Osteocyte (in vitro differentiated cells): ENCODE measurements at regions not wholly inside any gene's neighbourhood (a gene's known extent, or its start where the extent isn't known, plus 50 kb on each side); places are given as distances from the start of the nearest gene placed in this dataset.

Source experiments
- DNase-seq: peaks from one replicate; pipeline ENCODE4 v3.0.0; 2021; ENCODE audit warnings: mixed read lengths; ENCODE audit not compliant: unreplicated experiment; ENCODE audit errors: extremely low spot score
- H3K27ac Mint-ChIP-seq: one replicate; pipeline ENCODE4 v1.8.0; 2021; ENCODE audit warnings: mild to moderate bottlenecking, mixed read lengths; ENCODE audit not compliant: unreplicated experiment
- H3K27me3 Mint-ChIP-seq: one replicate; pipeline ENCODE4 v1.8.0; 2021; ENCODE audit warnings: mixed read lengths; ENCODE audit not compliant: unreplicated experiment
- H3K36me3 Mint-ChIP-seq: one replicate; pipeline ENCODE4 v1.8.0; 2021; ENCODE audit warnings: mixed read lengths; ENCODE audit not compliant: unreplicated experiment
- H3K4me1 Mint-ChIP-seq: one replicate; pipeline ENCODE4 v1.8.0; 2021; ENCODE audit warnings: mixed read lengths; ENCODE audit not compliant: unreplicated experiment
- H3K4me3 Mint-ChIP-seq: one replicate; pipeline ENCODE4 v1.8.0; 2021; ENCODE audit warnings: mild to moderate bottlenecking, moderate library complexity, mixed read lengths; ENCODE audit not compliant: unreplicated experiment
- H3K9me3 Mint-ChIP-seq: one replicate; pipeline ENCODE4 v1.8.0; 2021; ENCODE audit warnings: mixed read lengths; ENCODE audit not compliant: unreplicated experiment
- CTCF ChIP-seq: fragments of 200-600 bp; sonication (generic); IDR thresholded peaks from 2 replicates; pipeline ENCODE4 v1.5.0; 2021; ENCODE audit warnings: antibody characterized with exemption, mild to moderate bottlenecking, moderate library complexity

- Mint-ChIP-seq H3K27ac (no peak overlapping the region), H3K36me3 (no peaks in the 10 kb centered on the region), H3K4me1 (peaks cover 7% of the 10 kb centered on the region), H3K9me3 (no peaks in the 10 kb centered on the region), H3K27me3 (no peaks in the 10 kb centered on the region), H3K4me3 (no peak overlapping the region)
- DNase-seq: no peak
- no peak for TF ChIP-seq CTCF
Measured at GRCh38 chr2:12334412-12334966, 382.2 kb upstream of the TRIB2 start.

- TF ChIP-seq CTCF: no peak
- H3K4me3 Mint-ChIP-seq: no peak overlapping the region
- no peak for DNase-seq
- H3K9me3 Mint-ChIP-seq: no peaks in the 10 kb centered on the region
- H3K27ac Mint-ChIP-seq: no peak overlapping the region
- H3K4me1 Mint-ChIP-seq: peaks cover 8% of the 10 kb centered on the region
- H3K36me3 Mint-ChIP-seq: no peaks in the 10 kb centered on the region
- no peaks in the 10 kb centered on the region for H3K27me3 Mint-ChIP-seq
Measured at GRCh38 chr2:12335131-12335530, 381.6 kb upstream of the TRIB2 start.

GRCh38 chr2:12335995-12336394, 380.7 kb upstream of the TRIB2 start:
- no peak for DNase-seq
- Mint-ChIP-seq H3K4me3 (no peak overlapping the region), H3K27ac (no peak overlapping the region), H3K27me3 (no peaks in the 10 kb centered on the region), H3K9me3 (no peaks in the 10 kb centered on the region), H3K36me3 (no peaks in the 10 kb centered on the region), H3K4me1 (peaks cover 4% of the 10 kb centered on the region)
- TF ChIP-seq CTCF: no peak

- H3K27ac Mint-ChIP-seq: no peak overlapping the region
- H3K4me1 Mint-ChIP-seq: peaks cover 16% of the 10 kb centered on the region
- no peak for TF ChIP-seq CTCF
- no peaks in the 10 kb centered on the region for H3K36me3 Mint-ChIP-seq
- no peak overlapping the region for H3K4me3 Mint-ChIP-seq
- H3K27me3 Mint-ChIP-seq: no peaks in the 10 kb centered on the region
- DNase-seq: no peak
- H3K9me3 Mint-ChIP-seq: no peaks in the 10 kb centered on the region
Measured at GRCh38 chr2:12338946-12339697, 377.6 kb upstream of the TRIB2 start.

- H3K36me3 Mint-ChIP-seq: no peaks in the 10 kb centered on the region
- no peaks in the 10 kb centered on the region for H3K9me3 Mint-ChIP-seq
- no peak for DNase-seq
- peaks cover 16% of the 10 kb centered on the region for H3K4me1 Mint-ChIP-seq
- H3K27ac Mint-ChIP-seq: no peak overlapping the region
- TF ChIP-seq CTCF: no peak
- no peaks in the 10 kb centered on the region for H3K27me3 Mint-ChIP-seq
- H3K4me3 Mint-ChIP-seq: no peak overlapping the region
Measured at GRCh38 chr2:12340164-12340563, 376.6 kb upstream of the TRIB2 start.
